GM21526 (cell line): ENCODE measurements at regions not wholly inside any gene's neighbourhood (a gene's known extent, or its start where the extent isn't known, plus 50 kb on each side); places are given as distances from the start of the nearest gene placed in this dataset.
"Not testable (repeated sequence)": the region's sequence is repeated elsewhere in the genome, so short reads cannot be mapped to it uniquely, and the experiment has no call there.

Experiments
- ATAC-seq: cut with Tn5 transposase; IDR thresholded peaks from one replicate; pipeline ENCODE4 v1.9.1; 2021; ENCODE audit warnings: moderate library complexity; ENCODE audit not compliant: unreplicated experiment, low FRiP score

DNA sequence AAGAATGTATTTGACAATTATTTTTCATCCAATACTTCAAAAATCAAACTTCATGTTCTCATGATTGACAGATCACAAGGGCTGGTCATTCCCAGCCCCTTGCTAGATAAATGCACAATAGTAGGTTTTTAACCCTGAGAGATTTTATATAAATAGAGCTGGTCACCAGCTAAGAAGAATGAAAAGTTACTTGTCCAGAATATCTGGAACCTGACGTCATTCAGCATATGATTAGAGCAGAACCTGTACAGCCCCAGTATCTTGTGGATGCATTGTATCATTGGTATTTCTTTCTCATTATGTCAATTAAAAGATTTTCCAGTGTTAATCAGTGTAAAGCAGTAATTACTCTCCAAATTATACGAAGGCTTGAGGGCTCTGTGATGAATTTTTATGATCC lies 202.8 kb upstream of the RND3 start:
- no peak for ATAC-seq

DNA sequence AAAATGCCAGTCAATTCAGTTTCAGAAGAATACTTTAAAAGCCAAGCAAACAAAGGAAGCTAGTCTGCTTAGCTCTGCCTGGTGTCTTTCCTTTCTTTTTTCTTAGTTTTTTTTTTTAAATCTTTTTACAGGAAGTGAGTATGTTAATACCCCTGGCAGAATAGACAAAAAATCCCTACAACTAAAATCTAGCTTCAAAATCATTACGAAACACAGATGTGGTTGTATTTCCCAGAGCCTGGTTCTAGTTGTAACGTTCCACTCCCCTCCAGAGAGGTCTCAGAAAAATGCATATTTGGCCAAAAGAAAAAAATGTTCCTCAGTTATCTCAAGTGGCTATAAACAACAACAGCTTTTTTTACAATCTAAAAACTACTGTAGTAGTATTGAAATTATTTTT lies 202.1 kb upstream of the RND3 start:
- no peak for ATAC-seq

DNA sequence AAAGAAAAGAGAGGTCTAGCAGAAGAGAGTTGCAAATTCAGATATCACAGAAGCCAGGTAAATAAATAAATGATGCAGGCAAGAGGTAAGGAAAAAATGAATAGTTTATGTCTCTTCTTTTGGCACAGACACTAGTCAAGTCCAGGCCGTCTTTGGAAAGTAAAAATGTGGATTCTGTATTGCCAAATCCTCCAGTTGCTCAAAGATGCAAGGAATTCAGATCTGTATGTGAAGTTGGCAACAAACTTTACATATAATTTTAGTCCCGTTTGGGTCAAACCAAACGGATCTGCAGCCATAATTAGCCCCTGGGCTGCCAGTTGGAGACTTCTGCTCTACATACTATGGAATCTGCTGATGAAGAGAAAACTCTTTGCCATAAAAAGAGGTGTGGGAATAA lies 200.5 kb upstream of the RND3 start:
- no peak for ATAC-seq

DNA sequence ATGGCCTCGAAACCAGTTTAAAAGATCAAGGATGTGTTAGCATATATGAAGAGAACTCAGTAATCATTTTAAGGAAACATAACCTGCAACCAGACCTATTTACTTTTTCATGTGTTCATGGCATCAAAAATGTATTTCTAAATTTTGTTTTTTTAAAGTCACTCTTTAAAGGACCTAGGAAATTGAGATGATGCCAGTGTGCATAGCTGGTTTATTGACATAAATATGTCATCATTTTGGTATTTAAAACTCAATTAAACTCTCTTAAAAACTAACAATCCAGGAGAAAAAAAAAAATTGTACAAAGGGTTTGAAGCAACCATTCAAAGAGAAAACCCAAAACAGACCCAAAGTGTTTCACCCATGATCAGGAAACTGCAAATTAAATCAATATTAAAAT lies 198.9 kb upstream of the RND3 start:
- ATAC-seq: no peak

DNA sequence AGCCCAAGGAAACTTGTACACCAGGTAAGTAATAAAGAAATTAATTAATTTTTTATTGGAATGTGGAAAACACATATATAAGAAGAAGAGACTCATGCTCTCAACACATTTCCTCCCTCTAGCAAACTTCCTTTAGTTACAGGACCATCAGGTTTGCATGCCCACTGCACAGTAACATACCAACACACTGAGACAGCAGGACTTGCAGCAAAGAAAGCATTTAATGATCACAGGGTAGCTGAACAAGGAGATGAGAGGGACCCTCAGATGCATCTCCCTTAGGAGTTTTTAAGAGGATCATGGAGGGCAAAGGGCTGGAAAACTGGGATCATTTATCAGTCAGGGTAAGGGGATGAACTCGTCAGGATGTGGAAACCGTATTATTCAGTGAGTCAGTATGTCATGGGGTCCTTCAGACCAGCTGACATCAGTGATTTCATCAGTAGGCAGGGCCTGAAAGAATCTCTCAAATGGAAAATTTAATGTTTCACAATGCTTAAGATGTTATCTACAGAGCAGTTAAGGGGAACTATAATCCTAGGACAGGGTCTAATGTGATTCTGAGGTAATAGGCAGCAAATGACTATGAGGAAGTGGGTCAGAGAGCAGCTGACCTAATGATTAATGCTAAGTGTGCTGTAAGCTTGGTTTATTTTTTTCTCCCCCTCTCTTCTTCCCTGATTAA lies 193.8 kb upstream of the RND3 start:
- ATAC-seq: no peak

DNA sequence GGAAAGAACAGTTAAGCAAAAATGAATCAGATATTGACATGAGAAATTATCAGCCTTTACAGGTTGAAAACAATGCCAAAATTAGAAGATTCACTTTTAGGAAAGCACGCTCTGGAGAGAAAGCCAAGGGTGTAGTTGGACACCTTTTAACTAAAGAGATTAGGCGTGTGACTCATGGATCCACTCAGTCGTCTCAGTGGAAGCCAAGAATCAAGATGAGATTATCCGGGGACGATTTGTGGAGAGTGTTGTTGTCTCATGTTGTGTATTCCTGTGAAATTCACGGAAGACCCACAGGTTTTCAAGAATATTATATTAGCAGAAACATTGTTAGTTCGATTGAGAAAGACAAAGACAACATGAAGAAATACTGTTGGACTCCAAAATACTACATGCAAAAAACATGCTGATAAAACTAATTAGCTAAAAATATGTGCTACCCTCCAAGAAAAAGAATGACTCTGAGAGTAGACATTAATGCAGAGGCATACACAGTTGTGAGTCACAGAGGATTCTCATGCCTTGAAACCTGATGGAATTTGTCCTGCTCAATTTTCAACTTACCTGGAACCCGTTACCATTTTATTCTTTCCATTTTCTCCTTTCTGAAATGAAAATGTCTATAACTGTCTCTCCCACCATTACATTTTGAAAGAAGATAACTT lies 192.1 kb upstream of the RND3 start:
- no peak for ATAC-seq

DNA sequence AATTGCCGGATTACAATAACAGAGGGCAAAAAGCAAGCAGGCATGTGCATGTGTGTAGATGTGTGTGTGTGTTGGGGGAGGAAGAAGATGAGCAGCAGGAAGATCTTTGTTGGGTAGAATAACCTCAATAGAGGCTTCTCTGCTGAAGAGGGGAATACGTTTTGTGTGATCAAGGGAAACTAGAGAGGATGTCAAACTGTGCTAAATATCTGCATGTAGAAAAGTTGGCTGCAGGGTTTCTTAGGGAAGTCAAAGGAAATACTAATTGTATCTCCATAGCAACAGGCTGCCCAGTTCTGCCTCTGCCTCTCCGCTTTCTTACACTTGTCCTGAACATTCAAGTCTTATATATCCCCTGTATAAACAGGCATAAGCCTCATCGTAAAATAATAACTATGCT lies 190.1 kb upstream of the RND3 start:
- no peak for ATAC-seq

DNA sequence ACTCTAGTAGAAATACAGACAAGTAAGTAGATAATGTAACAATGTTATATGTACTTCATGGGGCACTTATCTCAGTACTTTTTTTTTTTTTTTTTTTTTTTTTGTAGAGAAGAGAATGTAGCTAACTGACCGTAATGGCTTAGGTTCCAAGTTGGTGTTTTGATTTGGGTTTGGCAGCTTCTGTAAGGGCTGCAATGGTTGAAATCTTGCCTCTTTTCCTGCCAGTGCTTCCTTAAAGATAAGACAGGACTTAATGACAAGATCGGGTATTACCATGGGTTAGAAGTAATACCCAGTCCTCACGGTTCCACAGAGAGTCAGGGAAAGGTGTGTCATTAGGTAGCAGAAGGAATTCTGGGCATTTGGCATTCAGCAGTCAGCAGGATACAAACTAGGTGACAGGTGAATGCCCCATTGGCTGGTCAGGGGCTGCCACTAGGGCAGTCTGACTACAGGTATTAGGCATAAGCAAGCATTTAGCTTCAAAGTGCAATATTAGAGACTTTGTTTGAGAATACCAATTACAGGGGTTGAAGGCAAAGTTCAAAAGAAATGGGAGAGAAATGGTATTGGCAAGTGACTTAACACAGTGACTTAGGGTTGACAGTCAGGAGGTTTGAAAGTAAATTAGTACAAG lies 189.4 kb upstream of the RND3 start:
- ATAC-seq: no peak

DNA sequence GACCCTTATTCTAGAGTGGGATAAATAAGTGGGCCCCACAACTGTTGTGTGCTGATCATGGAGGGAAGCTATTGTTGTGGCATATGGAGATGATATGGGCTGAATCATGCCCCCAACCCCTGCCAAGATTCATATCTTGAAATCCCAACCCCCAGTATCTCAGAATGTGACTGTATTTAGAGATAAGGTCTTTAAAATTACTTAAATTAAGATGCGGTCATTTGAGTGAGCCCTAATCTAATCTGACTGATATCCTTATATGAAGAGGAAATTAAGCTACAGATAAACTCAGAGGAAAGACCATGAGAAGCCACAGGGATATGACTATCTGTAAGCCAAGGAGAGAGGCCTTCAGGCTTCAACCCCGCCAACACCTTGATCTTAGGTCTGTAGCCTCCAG lies 188.3 kb upstream of the RND3 start:
- no peak for ATAC-seq

DNA sequence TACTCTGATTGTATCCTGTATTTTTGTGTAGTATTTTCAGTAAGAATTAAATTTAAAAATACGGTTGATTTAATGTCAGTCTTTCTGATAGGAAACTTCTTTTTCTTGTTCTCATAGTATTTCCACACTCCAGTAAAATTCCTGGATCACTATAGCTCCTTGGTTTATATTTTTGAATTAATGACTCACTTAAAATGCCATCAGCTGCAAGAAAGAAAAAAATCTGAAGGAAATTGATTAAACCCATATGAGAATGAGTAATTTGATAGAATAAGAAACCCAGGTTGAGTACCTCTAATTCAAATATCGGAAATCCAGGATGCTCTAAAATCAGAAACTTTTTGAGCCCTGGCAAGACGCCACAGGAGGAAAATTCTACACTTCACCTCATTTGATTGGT lies 186.8 kb upstream of the RND3 start:
- ATAC-seq: no peak

DNA sequence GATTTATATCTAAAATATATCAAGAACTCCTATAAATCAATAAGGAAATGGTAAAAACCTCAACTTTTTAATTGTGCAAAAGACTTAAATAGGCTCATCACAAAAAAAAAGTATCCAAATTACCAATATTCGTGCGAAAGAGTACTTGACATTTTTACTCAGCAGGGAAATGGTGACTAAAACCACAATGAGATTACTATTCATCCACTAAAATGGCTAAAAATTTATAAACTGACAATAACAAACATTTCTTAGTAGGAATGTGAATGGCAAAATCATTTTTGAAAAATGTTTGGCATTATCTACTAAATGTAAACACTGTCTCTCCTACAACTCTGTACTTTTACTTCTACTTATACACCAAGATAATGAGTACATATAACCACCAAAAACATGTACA lies 184.8 kb upstream of the RND3 start:
- ATAC-seq: no peak

DNA sequence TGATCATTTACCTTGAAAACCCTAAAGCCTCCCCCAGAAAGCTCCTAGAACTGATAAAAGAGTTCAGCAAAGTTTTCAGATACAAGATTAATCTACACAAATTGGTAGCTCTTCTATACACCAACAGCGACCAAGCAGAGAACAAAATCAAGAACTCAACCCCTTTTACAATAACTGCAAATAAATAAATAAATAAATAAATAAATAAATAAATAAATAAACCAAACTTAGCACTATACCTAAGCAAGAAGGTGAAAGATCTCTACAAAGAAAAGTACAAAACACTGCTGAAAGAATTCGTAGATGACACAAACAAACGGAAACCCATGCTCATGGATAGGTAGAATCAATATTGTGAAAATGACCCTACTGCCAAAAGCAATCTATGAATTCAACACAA lies 182.0 kb upstream of the RND3 start:
- no peak for ATAC-seq

DNA sequence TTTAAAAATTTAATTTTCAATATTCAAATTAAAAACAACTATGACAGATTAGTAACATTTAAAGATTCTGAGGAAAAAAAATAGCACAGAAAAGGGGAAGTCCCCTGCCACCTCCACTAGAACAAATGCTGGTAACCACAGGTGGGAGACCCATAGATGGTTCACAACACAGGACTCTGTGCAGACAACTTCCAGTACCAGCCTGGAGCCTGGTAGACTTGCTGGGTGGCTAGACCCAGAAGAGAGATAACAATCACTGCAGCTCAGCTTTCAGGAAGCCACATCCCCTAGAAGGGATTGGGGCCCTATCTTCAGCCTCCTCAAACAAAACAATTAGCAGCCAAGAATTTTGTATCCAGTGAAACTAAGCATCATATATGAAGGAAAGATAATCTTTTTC lies 179.6 kb upstream of the RND3 start:
- not testable (repeated sequence) for ATAC-seq

DNA sequence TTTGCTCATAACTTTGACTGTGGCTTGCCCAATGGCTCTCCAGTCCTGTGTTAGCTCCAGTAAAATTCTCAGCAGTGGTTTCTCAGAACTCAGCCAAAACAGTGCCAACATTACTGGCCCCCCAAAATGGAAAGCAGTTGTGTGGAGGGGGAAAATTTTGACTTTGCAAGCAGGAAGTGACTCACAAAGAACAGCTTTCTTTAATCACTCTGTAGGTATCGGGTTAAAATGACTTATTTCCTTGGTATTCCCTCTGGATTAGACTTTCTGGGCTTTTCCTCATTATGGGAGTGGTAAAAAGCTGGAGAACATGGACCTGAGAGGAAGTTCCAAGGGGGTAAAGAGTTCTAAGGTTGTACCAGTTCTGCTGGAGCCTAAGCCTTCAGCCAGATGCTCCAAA lies 175.7 kb upstream of the RND3 start:
- no peak for ATAC-seq

DNA sequence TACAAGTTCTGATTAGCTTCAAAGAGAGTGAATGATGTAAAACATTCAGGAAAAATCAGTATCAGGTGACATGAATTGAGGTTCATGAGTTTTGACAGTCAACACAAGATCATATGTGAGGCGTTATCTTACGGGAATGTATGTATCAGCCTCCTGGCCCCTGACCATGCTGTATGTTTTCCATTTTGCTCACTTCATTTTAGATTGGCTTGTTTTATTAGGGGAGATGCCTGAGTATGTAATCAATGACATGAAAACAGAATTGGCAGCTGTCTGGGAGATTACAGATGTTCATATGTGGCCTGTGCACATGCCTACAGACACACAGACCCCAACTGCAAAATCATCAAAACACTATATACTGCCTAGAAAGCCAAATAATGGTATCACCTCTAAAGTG lies 168.5 kb upstream of the RND3 start:
- no peak for ATAC-seq

DNA sequence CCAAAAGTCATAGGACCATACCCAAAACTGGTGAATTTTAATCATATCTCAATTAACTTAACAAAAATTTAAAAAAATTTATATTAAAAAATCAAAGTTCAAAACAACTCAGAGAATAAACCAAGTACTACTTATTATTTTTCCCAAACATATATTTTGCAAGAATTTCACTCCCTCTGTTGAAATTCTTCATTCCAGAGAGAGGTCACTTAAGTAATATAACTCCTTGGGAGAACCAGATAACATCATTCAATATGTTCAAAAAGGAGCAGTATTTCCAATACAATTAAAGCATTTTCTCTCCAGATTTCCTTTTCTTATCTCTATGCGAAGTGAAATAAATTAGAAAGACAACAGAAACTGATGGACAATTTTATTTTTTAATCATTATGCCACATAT lies 165.9 kb upstream of the RND3 start:
- no peak for ATAC-seq

DNA sequence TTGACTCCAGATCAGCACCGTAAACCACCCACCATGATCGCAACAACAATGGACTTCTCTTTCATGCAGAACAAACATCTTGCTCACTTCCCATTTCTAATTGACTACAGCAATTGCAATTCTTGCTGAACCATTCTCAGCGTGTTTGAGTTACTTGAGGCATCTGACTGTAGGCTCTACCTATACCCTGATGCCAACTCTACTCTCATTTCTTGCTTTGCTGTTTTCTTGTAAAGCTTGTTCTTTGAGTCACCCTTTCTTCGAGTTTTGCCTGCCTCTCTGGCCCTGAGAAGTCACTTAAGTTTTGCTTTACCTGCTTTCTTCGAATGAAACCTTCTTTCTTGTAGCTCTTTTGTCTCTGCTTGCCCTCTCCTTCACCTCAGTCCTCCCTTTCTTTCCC lies 160.5 kb upstream of the RND3 start:
- no peak for ATAC-seq

DNA sequence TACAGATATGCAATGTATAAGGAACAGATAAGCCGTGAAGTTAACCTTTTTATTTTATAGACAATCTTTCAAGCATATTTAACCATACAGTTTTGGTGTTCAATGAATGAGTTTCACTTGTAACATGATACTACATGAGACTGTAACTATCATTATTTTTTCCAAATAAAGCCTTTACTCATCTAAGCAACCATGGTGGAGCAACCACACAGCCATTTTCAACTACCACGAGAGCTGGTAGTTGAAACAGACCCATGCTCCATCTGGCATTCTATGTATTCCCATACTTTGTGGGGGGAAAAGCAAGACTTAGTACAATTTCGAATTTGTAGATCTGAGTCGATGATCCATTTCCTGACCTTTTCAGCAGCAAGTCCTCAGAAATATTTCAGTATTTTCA lies 159.3 kb upstream of the RND3 start:
- ATAC-seq: no peak

DNA sequence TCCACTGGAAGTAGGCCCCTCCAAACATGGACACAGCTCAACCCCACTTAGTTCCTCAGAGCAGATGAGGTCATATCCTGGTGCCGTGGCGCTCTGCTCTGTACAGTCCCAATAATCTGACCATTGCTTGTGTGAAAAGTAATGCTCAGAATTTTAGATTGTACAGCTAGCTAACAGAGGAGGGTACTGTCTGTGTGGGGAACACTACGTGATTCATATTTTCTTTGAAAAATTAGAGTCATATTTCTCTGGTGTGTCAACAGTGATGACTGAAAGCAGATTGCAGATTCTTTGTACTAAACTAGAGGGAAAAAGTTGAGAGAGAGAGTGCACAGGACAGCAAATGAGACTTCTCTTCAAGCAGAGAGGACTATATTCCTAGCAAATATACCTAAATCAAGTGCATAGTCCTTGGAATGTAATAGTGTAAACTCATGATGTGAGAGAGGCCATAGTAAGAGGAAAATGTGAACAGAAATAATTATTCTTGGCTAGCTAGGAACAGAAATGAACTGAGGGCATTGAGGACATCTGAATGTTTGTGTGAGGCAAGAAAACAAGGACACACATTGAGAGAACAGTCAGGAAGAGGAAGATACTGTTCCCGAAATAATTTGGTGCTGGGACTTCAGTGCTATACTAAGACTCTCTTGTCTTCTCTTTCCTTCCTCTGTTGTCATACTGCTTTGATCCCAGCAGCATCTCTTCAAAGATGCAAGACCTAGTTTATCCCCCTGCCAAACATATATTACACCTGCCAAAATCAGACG lies 157.0 kb upstream of the RND3 start:
- ATAC-seq: no peak

DNA sequence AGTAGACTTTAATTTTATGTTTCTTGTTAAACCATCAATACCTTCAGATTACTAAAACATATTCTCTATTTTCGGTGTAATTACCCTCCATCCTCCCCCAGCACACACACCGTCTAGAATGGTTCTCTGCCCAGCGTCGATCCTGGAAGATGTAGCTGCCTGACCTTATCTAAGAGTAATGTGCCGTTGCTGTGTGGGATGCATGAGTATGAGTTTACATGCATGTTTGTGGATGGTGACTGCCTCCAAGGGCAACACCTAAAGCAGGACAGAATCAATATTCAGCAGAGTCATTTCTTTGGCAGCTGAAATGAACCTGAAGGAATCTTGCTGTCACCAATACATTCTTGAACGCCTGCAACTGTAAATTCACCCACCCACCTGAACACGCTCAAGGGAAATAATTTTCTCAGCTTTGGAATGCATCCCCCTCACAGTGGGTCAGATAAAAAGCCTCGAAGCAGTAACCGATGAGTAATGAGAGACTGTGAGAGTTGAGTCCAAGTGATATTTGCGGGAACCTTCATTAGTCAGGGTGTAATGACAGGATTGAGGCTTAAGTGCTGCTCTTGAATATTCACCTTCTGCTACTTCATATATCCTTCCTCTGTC lies 155.8 kb upstream of the RND3 start:
- ATAC-seq: no peak

DNA sequence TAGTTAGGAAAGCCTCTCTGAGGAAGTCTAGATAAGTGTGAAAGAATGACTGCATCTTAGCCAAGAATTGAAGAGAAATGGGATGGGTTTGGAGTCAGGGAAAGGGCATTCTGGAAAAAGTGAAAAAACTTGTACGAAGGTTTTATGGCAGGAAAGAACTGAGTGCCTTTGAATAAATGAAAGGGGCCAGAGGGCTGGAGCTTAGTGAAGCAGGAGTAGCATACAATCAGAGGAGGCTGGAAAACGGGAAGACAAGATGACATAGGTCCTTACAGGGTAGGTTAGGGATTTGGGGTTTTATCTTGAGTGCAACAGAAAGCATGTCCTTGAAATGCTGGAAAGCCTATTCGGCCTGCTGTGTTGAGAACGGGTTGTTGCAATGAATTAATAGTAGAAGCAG lies 152.6 kb upstream of the RND3 start:
- no peak for ATAC-seq
